SK-N-SH treated with all-trans-retinoic acid at 6 μM for 48 hours (cell line): ENCODE measurements at regions not wholly inside any gene's neighbourhood (a gene's known extent, or its start where the extent isn't known, plus 50 kb on each side); places are given as distances from the start of the nearest gene placed in this dataset.

Experiments used
- ATAC-seq: fragments of 200-7000 bp; cut with Tn5 transposase; 3 replicates; pipeline ENCODE4 v1.9.1; 2020; ENCODE audit warnings: mild to moderate bottlenecking, moderate library complexity
- ARNTL ChIP-seq: fragments of 450-650 bp; formaldehyde crosslinking; IDR thresholded peaks from 2 replicates; pipeline ENCODE4 v1.5.0; 2020; ENCODE audit warnings: low read depth, mild to moderate bottlenecking, moderate library complexity, borderline replicate concordance
- BACH2 ChIP-seq: fragments of 250-450 bp; sonication (Bioruptor Pico); IDR thresholded peaks from 2 replicates; pipeline ENCODE4 v1.9.0; 2021; ENCODE audit warnings: mild to moderate bottlenecking, borderline replicate concordance
- CREB5 ChIP-seq: fragments of 250-450 bp; sonication (Bioruptor Pico); IDR thresholded peaks from 2 replicates; pipeline ENCODE4 v1.5.1; 2020; ENCODE audit warnings: low read depth, mild to moderate bottlenecking, moderate library complexity
- CSDC2 ChIP-seq: fragments of 250-450 bp; sonication (Bioruptor Pico); IDR thresholded peaks from 2 replicates; pipeline ENCODE4 v1.5.0; 2020; ENCODE audit warnings: mild to moderate bottlenecking, moderate library complexity
- ESRRG ChIP-seq: fragments of 250-450 bp; sonication (Bioruptor Pico); IDR thresholded peaks from 2 replicates; pipeline ENCODE4 v1.6.1; 2021; ENCODE audit warnings: mild to moderate bottlenecking
- GLIS3 ChIP-seq: fragments of 250-450 bp; sonication (Bioruptor Pico); IDR thresholded peaks from 2 replicates; pipeline ENCODE4 v1.5.0; 2020; ENCODE audit warnings: mild to moderate bottlenecking, moderate library complexity
- ISL1 ChIP-seq: fragments of 250-450 bp; sonication (Bioruptor Pico); IDR thresholded peaks from 2 replicates; pipeline ENCODE4 v2.1.2; 2022; ENCODE audit warnings: mild to moderate bottlenecking, moderate library complexity
- OSR1 ChIP-seq: fragments of 250-450 bp; sonication (Bioruptor Pico); IDR thresholded peaks from 2 replicates; pipeline ENCODE4 v1.8.0; 2022; ENCODE audit warnings: moderate library complexity, mild to moderate bottlenecking, inconsistent platforms
- PATZ1 ChIP-seq: fragments of 250-450 bp; sonication (Bioruptor Pico); IDR thresholded peaks from 2 replicates; pipeline ENCODE4 v1.8.0; 2020; ENCODE audit warnings: mild to moderate bottlenecking, moderate library complexity, borderline replicate concordance
- PPARA ChIP-seq: fragments of 250-450 bp; sonication (Bioruptor Pico); IDR thresholded peaks from 2 replicates; pipeline ENCODE4 v1.5.0; 2020; ENCODE audit warnings: mild to moderate bottlenecking, borderline replicate concordance
- RARB ChIP-seq: fragments of 250-450 bp; sonication (Bioruptor Pico); IDR thresholded peaks from 2 replicates; pipeline ENCODE4 v1.8.0; 2021; ENCODE audit warnings: mild to moderate bottlenecking, moderate library complexity
- TCF4 ChIP-seq: fragments of 250-450 bp; sonication (Bioruptor Pico); IDR thresholded peaks from 2 replicates; pipeline ENCODE4 v1.8.0; 2021; ENCODE audit warnings: mild to moderate bottlenecking, moderate library complexity, borderline replicate concordance
- TOX ChIP-seq: fragments of 250-450 bp; sonication (Bioruptor Pico); IDR thresholded peaks from 2 replicates; pipeline ENCODE4 v1.8.0; 2021; ENCODE audit warnings: mild to moderate bottlenecking, moderate library complexity, borderline replicate concordance
- ZC3H10 ChIP-seq: fragments of 250-450 bp; sonication (Bioruptor Pico); IDR thresholded peaks from 2 replicates; pipeline ENCODE4 v1.5.1; 2021; ENCODE audit warnings: mild to moderate bottlenecking, moderate library complexity
- ZFP3 ChIP-seq: fragments of 250-450 bp; sonication (Bioruptor Pico); IDR thresholded peaks from 2 replicates; pipeline ENCODE4 v1.5.0; 2020; ENCODE audit warnings: mild to moderate bottlenecking, moderate library complexity
- ZFP30 ChIP-seq: fragments of 450-650 bp; formaldehyde crosslinking; IDR thresholded peaks from 2 replicates; pipeline ENCODE4 v1.5.0; 2022; ENCODE audit warnings: mild to moderate bottlenecking, moderate library complexity
- ZNF565 ChIP-seq: fragments of 450-650 bp; formaldehyde crosslinking; conservative IDR thresholded peaks from 2 replicates; pipeline ENCODE4 v1.5.0; 2020; ENCODE audit warnings: low read depth, mild to moderate bottlenecking, moderate library complexity
- ZNF70 ChIP-seq: fragments of 450-650 bp; formaldehyde crosslinking; IDR thresholded peaks from 2 replicates; pipeline ENCODE4 v1.5.0; 2020; ENCODE audit warnings: mild to moderate bottlenecking, moderate library complexity
- TF ChIP-seq, protein P1 (sequence below): fragments of 250-450 bp; sonication (Bioruptor Pico); IDR thresholded peaks from 2 replicates; pipeline ENCODE4 v1.5.1; 2021; ENCODE audit warnings: mild to moderate bottlenecking, moderate library complexity
- TF ChIP-seq, protein P2 (sequence below): fragments of 250-450 bp; sonication (Bioruptor Pico); IDR thresholded peaks from 2 replicates; pipeline ENCODE4 v1.5.0; 2020; ENCODE audit warnings: mild to moderate bottlenecking, moderate library complexity
- TF ChIP-seq, protein P3 (sequence below): fragments of 250-450 bp; sonication (Bioruptor Pico); IDR thresholded peaks from 2 replicates; pipeline ENCODE4 v1.8.0; 2021; ENCODE audit warnings: low read depth, mild to moderate bottlenecking, moderate library complexity, borderline replicate concordance

DNA sequence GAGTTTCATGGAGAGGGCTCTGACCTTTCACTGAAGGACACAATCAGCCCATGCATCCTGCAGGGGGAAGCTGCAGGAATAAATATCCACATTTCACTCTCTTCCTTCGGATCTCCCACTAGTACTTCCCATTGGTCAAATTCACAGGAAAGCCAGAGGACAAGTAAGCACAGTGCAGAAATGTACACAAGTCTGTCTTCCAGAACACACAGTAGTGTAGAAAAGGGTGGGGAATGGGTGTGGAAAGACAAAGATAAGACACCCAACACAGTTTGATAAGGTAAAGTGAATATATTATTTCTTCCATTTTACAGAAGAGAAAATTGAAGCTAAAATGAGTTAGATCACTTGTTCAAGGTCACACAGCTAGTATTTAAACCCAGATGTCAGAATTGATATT, 81.1 kb upstream of the PCDH19 start:
- no peak for ATAC-seq
- TF ChIP-seq, protein P1, sequence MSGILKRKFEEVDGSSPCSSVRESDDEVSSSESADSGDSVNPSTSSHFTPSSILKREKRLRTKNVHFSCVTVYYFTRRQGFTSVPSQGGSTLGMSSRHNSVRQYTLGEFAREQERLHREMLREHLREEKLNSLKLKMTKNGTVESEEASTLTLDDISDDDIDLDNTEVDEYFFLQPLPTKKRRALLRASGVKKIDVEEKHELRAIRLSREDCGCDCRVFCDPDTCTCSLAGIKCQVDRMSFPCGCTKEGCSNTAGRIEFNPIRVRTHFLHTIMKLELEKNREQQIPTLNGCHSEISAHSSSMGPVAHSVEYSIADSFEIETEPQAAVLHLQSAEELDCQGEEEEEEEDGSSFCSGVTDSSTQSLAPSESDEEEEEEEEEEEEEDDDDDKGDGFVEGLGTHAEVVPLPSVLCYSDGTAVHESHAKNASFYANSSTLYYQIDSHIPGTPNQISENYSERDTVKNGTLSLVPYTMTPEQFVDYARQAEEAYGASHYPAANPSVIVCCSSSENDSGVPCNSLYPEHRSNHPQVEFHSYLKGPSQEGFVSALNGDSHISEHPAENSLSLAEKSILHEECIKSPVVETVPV (CRISPR knock-in tag), result no peak
- no peak for TF ChIP-seq BACH2 (CRISPR knock-in tag)
- TF ChIP-seq RARB (CRISPR knock-in tag), result no peak
- no peak for TF ChIP-seq CSDC2 (CRISPR knock-in tag)
- no peak for TF ChIP-seq ESRRG
- no peak for TF ChIP-seq ZNF70 (CRISPR knock-in tag)
- TF ChIP-seq, protein P2, sequence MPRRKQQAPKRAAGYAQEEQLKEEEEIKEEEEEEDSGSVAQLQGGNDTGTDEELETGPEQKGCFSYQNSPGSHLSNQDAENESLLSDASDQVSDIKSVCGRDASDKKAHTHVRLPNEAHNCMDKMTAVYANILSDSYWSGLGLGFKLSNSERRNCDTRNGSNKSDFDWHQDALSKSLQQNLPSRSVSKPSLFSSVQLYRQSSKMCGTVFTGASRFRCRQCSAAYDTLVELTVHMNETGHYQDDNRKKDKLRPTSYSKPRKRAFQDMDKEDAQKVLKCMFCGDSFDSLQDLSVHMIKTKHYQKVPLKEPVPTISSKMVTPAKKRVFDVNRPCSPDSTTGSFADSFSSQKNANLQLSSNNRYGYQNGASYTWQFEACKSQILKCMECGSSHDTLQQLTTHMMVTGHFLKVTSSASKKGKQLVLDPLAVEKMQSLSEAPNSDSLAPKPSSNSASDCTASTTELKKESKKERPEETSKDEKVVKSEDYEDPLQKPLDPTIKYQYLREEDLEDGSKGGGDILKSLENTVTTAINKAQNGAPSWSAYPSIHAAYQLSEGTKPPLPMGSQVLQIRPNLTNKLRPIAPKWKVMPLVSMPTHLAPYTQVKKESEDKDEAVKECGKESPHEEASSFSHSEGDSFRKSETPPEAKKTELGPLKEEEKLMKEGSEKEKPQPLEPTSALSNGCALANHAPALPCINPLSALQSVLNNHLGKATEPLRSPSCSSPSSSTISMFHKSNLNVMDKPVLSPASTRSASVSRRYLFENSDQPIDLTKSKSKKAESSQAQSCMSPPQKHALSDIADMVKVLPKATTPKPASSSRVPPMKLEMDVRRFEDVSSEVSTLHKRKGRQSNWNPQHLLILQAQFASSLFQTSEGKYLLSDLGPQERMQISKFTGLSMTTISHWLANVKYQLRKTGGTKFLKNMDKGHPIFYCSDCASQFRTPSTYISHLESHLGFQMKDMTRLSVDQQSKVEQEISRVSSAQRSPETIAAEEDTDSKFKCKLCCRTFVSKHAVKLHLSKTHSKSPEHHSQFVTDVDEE (CRISPR knock-in tag), result no peak
- TF ChIP-seq, all 23 proteins: peak for 0

- no peak for ATAC-seq
- no peak for TF ChIP-seq TOX (CRISPR knock-in tag)
- no peak for TF ChIP-seq ARNTL (CRISPR knock-in tag)
- no peak for TF ChIP-seq ZNF565 (CRISPR knock-in tag)
- no peak for TF ChIP-seq ISL1 (CRISPR knock-in tag)
- TF ChIP-seq ZNF70 (CRISPR knock-in tag), result no peak
- TF ChIP-seq OSR1 (CRISPR knock-in tag), result no peak
- TF ChIP-seq, protein P2 (CRISPR knock-in tag), result no peak
- TF ChIP-seq, protein P1 (CRISPR knock-in tag), result no peak
- TF ChIP-seq CSDC2 (CRISPR knock-in tag), result no peak
- TF ChIP-seq BACH2 (CRISPR knock-in tag), result no peak
- no peak for TF ChIP-seq PPARA (CRISPR knock-in tag)
- TF ChIP-seq ZC3H10 (CRISPR knock-in tag), result no peak
- TF ChIP-seq CREB5 (CRISPR knock-in tag), result no peak
- no peak for TF ChIP-seq ZFP30 (CRISPR knock-in tag)
- TF ChIP-seq TCF4 (CRISPR knock-in tag), result no peak
- TF ChIP-seq ZFP3 (CRISPR knock-in tag), result no peak
Measured at GRCh38 chrX:100487795-100488194, 77.7 kb upstream of the PCDH19 start.

DNA sequence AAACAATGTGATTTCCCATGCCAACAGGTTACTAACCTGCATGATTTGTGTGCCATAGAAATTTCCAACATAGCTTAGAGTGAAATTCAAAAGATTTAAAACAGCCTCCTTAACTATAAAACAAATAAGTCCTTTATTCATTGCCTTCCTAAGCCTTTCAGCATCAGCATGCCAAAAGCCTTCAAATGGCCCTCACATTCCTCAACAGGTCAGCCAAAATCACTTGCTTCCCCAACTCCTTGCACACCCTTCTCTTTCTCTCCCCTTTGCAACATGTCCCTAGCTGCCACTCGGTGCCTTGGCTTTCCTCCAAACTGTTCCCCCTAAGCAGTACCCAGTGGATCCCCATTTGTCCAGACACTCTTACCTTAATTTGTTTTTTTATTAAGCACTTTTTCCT, 74.9 kb upstream of the PCDH19 start:
- ATAC-seq, result no peak
- TF ChIP-seq, protein P3, sequence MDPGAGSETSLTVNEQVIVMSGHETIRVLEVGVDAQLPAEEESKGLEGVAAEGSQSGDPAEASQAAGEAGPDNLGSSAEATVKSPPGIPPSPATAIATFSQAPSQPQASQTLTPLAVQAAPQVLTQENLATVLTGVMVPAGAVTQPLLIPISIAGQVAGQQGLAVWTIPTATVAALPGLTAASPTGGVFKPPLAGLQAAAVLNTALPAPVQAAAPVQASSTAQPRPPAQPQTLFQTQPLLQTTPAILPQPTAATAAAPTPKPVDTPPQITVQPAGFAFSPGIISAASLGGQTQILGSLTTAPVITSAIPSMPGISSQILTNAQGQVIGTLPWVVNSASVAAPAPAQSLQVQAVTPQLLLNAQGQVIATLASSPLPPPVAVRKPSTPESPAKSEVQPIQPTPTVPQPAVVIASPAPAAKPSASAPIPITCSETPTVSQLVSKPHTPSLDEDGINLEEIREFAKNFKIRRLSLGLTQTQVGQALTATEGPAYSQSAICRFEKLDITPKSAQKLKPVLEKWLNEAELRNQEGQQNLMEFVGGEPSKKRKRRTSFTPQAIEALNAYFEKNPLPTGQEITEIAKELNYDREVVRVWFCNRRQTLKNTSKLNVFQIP, result no peak
- TF ChIP-seq ZNF565 (CRISPR knock-in tag) (no peak), TOX (CRISPR knock-in tag) (no peak), ISL1 (CRISPR knock-in tag) (no peak), OSR1 (CRISPR knock-in tag) (no peak), BACH2 (CRISPR knock-in tag) (no peak), PATZ1 (CRISPR knock-in tag) (no peak), ARNTL (CRISPR knock-in tag) (no peak), ZFP3 (CRISPR knock-in tag) (no peak), GLIS3 (CRISPR knock-in tag) (no peak), PPARA (CRISPR knock-in tag) (no peak), ZC3H10 (CRISPR knock-in tag) (no peak), CREB5 (CRISPR knock-in tag) (no peak)
